ENCODE measurements at regions not wholly inside any gene's neighbourhood (a gene's known extent, or its start where the extent isn't known, plus 50 kb on each side); places are given as distances from the start of the nearest gene placed in this dataset.

DNA sequence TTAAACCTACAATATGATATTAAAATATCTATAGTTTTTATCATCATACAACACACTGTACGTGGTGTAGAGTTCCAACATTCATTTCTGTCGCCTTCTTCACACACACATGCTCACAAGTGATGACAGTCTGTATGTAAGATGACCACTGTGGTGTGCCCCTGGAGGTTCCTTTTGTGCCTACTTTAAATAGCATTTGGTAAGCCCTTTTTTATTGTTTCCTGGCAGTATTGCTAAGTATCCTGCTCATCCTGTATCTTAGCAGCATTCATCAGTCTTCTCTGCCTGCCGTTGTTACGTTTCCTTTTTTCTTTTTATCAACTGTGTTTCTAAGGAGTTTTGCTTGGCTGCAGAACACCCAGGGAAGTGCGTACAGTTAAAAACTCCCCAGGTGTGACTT lies 231.4 kb downstream of the CHRM3 start:
- in situ Hi-C loops (cut with MboI; ENCODE audit: low sequenced_read_pairs) (no loop called here), intact Hi-C loops (cut with micrococcal nuclease) (no loop called here), dilution Hi-C loops (cut with HindIII; ENCODE audit: low sequenced_read_pairs, unreplicated experiment) (no loop called here)
- Histone ChIP-seq H2BK120ac (ENCODE audit: low read depth, low read length) (no peak overlapping the region), H3K23ac (ENCODE audit: low read depth, low read length) (no peak overlapping the region), H2AK5ac (ENCODE audit: low read depth, low read length) (no peak overlapping the region), H3K9ac (ENCODE audit: low read depth, low read length) (no peak overlapping the region), H2AFZ (replicated peaks; ENCODE audit: low read length, poor library complexity) (no peak overlapping the region), H4K8ac (ENCODE audit: low read depth in 2 of 2, low read length in 2 of 2) (no peak overlapping the region), H3K27me3 (ENCODE audit: control insufficient read depth, insufficient read depth, low read length) (no peaks in the 10 kb centered on the region), H2AK9ac (replicated peaks; ENCODE audit: low read depth, low read length, poor library complexity) (no peak overlapping the region), H2BK15ac (ENCODE audit: low read depth, low read length) (no peak overlapping the region), H3K4me2 (ENCODE audit: low read depth, low read length) (no peak overlapping the region), H4K20me1 (ENCODE audit: insufficient read depth, low read length) (no peaks in the 10 kb centered on the region), H3K9me1 (ENCODE audit: insufficient read depth, low read length) (no peaks in the 10 kb centered on the region), H3K27ac (ENCODE audit: insufficient read depth, low read length) (no peak overlapping the region), H2BK20ac (ENCODE audit: low read depth, low read length) (no peak overlapping the region), H3K4me1 (ENCODE audit: control insufficient read depth, insufficient read depth, low read length) (no peaks in the 10 kb centered on the region), H3K9me3 (ENCODE audit: control insufficient read depth, insufficient read depth, low read length) (peaks cover under 1% of the 10 kb centered on the region), H3K56ac (ENCODE audit: extremely low read depth, insufficient read depth, low read length) (no peak overlapping the region), H3K18ac (ENCODE audit: low read depth, low read length) (no peak overlapping the region), H3K79me1 (ENCODE audit: low read depth in 1 of 2, low read length in 2 of 2) (no peaks in the 10 kb centered on the region), H3K4ac (ENCODE audit: low read depth, low read length) (no peak overlapping the region), H4K91ac (ENCODE audit: insufficient read depth, low read depth, low read length) (no peak overlapping the region), H3K4me3 (ENCODE audit: insufficient read depth, low read depth, low read length) (no peak overlapping the region), H2BK5ac (ENCODE audit: low read depth, low read length, poor library complexity, severe bottlenecking) (no peak overlapping the region), H4K5ac (ENCODE audit: low read depth, low read length) (no peak overlapping the region), H3K14ac (replicated peaks; ENCODE audit: low read depth, low read length) (no peak overlapping the region), H3K36me3 (ENCODE audit: control insufficient read depth, insufficient read depth, low read length) (no peaks in the 10 kb centered on the region)
- ATAC-seq (ENCODE audit: low read depth): no peak
- no TSS peak for BruUV-seq (replicated peaks)
- no peak for DNase-seq
- CTCF ChIA-PET: no interaction called here
- TF ChIP-seq MXI1 (IDR thresholded peaks at IDR 0.05; ENCODE audit: borderline replicate concordance, low read depth, low read length) (no peak), FOS (IDR thresholded peaks at IDR 0.05; ENCODE audit: low read depth, low read length) (no peak), MAZ (IDR thresholded peaks at IDR 0.05; ENCODE audit: borderline replicate concordance, low read depth, low read length) (no peak), POLR2A (IDR thresholded peaks at IDR 0.05; ENCODE audit: low read depth, low read length) (no peak)
- WGBS, 2 experiments (ENCODE audit: extremely low coverage in 2 of 2, insufficient read length in 1 of 2): 80% methylated on average over 1 of the region's 5 CpGs; no CpG with 5 or more reads in 1 of the 2 experiments
- POLR2A ChIA-PET (ENCODE audit: unreplicated experiment): no interaction called here

All from IMR-90 (cell line).